ENCODE measurements at regions not wholly inside any gene's neighbourhood (a gene's known extent, or its start where the extent isn't known, plus 50 kb on each side); places are given as distances from the start of the nearest gene placed in this dataset.
"Not testable (repeated sequence)": the region's sequence is repeated elsewhere in the genome, so short reads cannot be mapped to it uniquely, and the experiment has no call there.

GRCh38 chr5:174828804-174829510, 104.6 kb downstream of the MSX2 start:
- no peak for DNase-seq

GRCh38 chr5:174827558-174827957, 103.2 kb downstream of the MSX2 start:
- DNase-seq = no peak

GRCh38 chr5:174825587-174825986, 101.2 kb downstream of the MSX2 start:
- DNase-seq = no peak

GRCh38 chr5:174818430-174818829, 94.0 kb downstream of the MSX2 start:
- DNase-seq = no peak

- DNase-seq = no peak
These were observed 93.2 kb downstream of the MSX2 start for GRCh38 chr5:174817610-174818009.

GRCh38 chr5:174816858-174817257, 92.5 kb downstream of the MSX2 start:
- no peak for DNase-seq

- DNase-seq = no peak
These were observed 87.1 kb downstream of the MSX2 start for GRCh38 chr5:174811438-174811837.

- DNase-seq = no peak
These were observed 86.4 kb downstream of the MSX2 start for GRCh38 chr5:174810796-174811195.

GRCh38 chr5:174807471-174807870, 83.1 kb downstream of the MSX2 start:
- DNase-seq = no peak

- no peak for DNase-seq
These were observed 82.3 kb downstream of the MSX2 start for GRCh38 chr5:174806729-174807128.

GRCh38 chr5:174801798-174802197, 77.4 kb downstream of the MSX2 start:
- no peak for DNase-seq

- DNase-seq = no peak
These were observed 76.1 kb downstream of the MSX2 start for GRCh38 chr5:174800435-174800834.

- no peak for DNase-seq
These were observed 74.7 kb downstream of the MSX2 start for GRCh38 chr5:174799121-174799520.

- DNase-seq = no peak
These were observed 74.2 kb downstream of the MSX2 start for GRCh38 chr5:174798551-174798951.

- no peak for DNase-seq
These were observed 72.4 kb downstream of the MSX2 start for GRCh38 chr5:174796711-174797192.

GRCh38 chr5:174794931-174795672, 70.7 kb downstream of the MSX2 start:
- DNase-seq = no peak

- DNase-seq = peak; percentile 72
These were observed 69.4 kb downstream of the MSX2 start for GRCh38 chr5:174793684-174794328.

GRCh38 chr5:174793076-174793475, 68.7 kb downstream of the MSX2 start:
- no peak for DNase-seq

- DNase-seq = not testable (repeated sequence)
These were observed 67.9 kb downstream of the MSX2 start for GRCh38 chr5:174792265-174792664.

GRCh38 chr5:174790906-174791305, 66.5 kb downstream of the MSX2 start:
- no peak for DNase-seq

- no peak for DNase-seq
These were observed 65.2 kb downstream of the MSX2 start for GRCh38 chr5:174789596-174789995.

GRCh38 chr5:174785120-174785680, 60.8 kb downstream of the MSX2 start:
- DNase-seq = no peak

All from stimulated activated CD8-positive, alpha-beta memory T cell treated with anti-CD3 and anti-CD28 coated beads, Interleukin-4, amount 100 ng/mL, for 48 hours (primary cell).